Nucleus accumbens (tissue), 56 donors: ENCODE measurements at regions not wholly inside any gene's neighbourhood (a gene's known extent, or its start where the extent isn't known, plus 50 kb on each side); places are given as distances from the start of the nearest gene placed in this dataset.

Source experiments
- DNase-seq, 56 donors: peaks; one replicate each; lab custom pipeline; 2025; lab: John Stamatoyannopoulos, UW

DNA sequence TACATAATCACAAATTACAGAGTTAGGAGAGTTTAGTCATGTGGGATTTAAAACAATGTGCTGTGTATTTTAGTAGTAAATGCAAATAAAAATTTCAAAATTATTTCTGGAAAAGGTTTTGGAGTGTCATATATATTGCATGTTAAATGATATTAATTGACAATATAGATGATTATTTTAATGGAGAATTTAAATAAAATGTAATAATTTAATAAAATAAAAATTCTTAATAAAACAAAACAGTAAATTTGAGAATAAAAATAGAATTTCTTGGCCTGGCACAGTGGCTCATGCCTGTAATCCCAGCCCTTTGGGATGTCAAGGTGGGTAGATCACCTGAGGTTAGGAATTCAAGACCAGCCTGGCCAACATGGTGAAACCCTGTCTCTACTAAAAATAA is 1442.8 kb upstream of the ALCAM start:
- DNase-seq: no peak

DNA sequence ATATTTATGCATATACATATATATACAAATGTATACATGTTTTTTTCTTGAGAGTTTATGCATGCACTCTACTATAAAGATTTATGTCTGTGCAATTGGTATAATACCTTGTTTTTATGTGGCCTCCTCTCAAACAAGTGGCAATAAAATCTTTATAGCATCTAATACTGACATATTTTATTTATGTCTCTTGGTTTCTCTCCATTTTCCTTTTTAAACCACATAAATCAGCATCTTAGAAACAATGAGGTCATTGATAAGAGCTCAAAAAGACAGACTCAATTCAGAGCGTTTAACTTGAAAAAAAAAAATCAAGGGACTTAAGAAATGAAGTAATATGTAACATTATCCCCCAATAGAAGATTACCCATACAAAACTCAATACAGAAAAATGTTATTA is 1442.2 kb upstream of the ALCAM start:
- no peak for DNase-seq

- no peak for DNase-seq
Measured at GRCh38 chr3:103926936-103927335, 1439.8 kb upstream of the ALCAM start.

- DNase-seq: no peak
Measured at GRCh38 chr3:103927896-103928295, 1438.8 kb upstream of the ALCAM start.

- DNase-seq: no peak
Measured at GRCh38 chr3:103937094-103937493, 1429.6 kb upstream of the ALCAM start.

- DNase-seq: no peak
Measured at GRCh38 chr3:103947062-103947461, 1419.6 kb upstream of the ALCAM start.

DNA sequence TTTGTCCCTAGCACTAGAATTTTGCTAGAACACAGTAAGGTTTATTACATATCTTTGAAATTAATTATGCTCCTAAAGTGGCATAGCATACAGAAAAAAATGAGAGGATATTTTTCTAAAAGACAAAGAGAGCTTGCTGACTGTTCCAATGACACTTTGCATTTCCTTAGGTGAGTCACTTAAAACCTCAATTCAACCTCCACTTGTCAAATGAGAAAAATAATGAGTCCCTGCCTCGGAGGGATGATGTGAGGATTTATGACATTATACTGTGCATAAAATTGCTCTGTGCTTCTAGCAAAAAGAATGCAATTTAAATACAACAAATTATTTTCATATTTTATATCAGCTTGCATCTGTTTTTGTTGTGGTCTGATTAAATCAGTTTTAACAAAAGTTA is 1417.0 kb upstream of the ALCAM start:
- peak in 2 of 56 donors; percentile 3 to 4 for DNase-seq

GRCh38 chr3:103950676-103951075 is 1416.0 kb upstream of the ALCAM start:
- no peak for DNase-seq

DNA sequence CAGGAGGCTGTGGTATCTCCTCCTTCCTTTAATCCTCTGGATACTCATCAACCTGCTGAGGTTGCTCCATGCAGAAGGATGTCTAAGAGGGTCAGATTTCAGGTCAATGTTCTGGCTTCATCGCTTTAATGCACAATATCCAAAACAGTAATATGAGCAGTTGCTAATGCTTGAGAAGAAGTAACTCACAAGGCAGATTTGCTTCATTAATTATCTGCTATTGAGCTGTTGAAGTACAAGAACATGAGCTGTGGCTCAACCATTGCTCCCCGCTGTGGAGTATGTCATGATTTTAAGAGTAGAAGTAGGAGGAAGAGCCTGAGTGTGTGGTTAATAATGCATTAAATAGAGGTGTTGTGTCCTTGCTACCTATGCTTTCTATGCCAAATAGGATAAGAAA is 1412.9 kb upstream of the ALCAM start:
- no peak for DNase-seq

GRCh38 chr3:103960819-103961218 is 1405.9 kb upstream of the ALCAM start:
- DNase-seq: no peak

- DNase-seq: no peak
Measured at GRCh38 chr3:103963599-103963998, 1403.1 kb upstream of the ALCAM start.

- no peak for DNase-seq
Measured at GRCh38 chr3:103965764-103966163, 1400.9 kb upstream of the ALCAM start.

DNA sequence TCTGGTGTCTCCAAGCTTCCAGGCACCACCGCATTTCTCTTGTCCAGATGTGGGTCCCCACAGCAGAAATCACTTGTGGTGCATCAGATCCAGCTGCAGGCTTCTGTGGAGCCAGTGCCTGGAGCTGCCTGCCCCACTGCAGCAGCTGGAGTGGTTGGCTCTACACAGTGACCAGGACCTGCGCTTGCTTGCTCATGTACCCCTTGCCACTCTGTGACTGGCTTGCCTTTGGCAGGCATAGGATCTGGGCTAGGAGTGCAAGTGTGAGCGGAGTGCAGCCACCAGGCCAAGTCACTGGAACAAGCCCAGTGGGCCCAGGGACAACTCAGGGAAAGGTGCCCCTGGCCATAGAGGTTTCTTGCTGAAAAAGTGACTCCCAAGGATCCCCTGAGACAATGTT is 1400.0 kb upstream of the ALCAM start:
- DNase-seq: no peak

DNA sequence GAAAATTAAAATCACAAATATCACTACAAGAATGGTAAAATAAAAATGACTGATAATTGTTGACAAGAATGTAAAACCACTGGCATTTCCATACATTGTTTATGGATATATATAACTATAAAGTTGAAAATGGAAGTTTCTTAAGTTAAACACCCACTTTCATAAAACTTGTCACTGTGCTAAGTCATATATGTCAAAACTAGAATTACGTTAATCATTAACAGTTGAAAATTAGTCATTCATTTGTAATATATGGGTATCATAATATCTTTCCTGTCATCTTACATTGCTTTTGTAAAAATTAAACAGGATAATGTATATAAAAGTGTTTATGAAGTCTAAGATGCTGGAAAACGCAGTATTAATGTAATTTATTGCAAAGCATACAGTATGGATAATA is 1398.6 kb upstream of the ALCAM start:
- DNase-seq: no peak

- no peak for DNase-seq
Measured at GRCh38 chr3:103968751-103969150, 1398.0 kb upstream of the ALCAM start.

- DNase-seq: no peak
Measured at GRCh38 chr3:103976931-103977339, 1389.8 kb upstream of the ALCAM start.

DNA sequence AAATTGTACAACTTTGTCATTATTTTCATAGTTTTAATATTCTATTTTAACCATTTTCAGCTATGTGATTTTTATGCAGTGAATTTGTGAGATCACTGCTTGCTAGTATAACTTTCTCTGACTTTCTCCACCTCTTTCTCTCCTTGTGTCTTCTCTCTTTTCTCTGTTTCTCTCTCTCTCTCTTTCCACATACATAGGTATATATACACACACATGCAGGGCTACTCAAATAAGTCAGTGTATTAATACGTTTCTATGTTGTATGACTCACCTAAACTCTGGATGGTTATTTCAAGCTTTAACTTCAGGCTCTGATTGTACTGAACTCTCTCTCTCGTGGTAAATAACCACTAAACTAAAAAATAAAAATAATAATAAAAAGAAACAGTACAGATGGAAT is 1389.3 kb upstream of the ALCAM start:
- no peak for DNase-seq

DNA sequence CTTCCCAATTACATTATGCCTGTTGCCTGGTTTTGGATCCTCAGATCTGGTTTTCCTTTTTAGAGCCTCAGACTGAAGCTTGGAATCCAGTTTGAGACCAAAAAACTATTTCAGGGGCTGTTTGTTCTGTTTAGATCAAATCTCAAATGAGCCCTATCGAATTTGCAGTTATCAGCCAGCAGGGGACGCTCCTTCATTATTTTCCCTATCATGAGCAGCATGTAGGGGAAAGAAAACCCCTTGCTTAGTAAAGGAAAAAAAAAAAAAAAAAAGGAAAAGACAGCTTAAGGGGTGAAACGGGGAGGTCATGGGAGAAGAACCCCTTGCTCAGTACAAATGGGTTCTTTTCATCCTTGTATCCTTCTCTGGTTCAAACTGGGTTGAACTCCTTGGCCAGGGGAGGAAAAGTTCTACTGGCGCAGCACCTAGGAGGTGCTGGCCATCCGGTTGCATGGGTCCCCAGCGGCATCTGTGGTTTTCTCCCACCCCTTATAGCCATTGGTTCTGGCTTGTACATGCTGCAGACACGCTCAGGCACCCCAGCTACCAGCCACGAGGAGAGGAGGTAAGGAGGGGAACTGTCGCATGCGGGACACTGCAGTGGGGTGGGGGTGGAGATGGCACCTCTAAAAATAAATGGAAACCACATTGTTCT is 1375.1 kb upstream of the ALCAM start:
- no peak for DNase-seq

GRCh38 chr3:103992469-103992868 is 1374.2 kb upstream of the ALCAM start:
- no peak for DNase-seq

DNA sequence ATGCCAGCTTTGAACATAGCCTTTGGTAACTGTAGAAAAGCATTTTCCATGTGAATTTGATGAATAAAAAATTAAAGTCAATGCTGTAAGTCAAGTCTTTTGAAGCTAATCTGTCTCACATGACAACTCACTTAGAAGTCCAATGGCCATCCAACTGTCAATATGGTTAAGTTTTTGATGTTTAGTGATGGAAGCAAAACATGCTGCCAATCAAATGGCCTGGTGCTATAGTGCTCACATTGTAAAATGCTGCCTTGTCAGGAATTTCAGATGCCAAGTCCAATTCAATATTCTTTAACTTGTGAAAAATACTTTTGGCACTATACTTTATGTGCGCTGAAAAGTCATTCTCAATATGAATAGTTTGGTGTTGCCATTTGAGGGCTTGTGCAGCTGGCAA is 1361.8 kb upstream of the ALCAM start:
- no peak for DNase-seq

DNA sequence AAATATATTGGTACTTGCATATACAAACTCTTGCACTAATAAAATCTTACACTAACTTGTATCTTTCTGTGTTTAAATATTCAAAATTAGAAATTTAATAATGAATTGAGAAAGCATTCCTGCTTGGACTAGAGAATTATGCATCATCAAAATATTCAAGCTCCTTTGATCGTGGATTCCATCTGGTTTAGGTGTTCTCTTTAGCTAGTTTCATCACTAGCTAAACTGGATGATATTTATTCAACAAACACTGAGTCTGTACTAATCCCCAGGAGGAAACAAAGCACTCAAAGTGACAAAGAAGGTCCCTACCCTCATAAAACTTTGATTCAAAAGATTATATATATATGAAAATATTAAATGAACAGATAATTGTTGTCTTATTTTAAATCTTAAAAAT is 1360.9 kb upstream of the ALCAM start:
- DNase-seq: no peak

DNA sequence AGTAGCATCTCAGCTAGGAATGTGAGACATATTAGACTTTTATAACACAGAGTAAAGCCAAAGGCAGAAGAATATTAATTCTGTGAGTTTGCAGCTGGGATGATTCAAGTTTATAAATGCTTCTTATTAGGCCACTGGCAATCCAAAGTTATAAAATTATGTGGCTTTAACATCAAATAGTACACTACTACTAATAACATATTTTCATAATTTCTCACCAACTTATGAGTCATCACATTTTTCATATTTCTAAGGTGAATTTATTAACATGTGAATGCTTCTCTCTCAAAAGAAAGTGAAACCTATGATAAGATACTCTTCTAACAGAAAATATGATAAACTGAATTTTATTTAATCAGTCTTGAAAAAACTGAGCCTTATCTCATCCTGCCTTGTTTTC is 1348.2 kb upstream of the ALCAM start:
- DNase-seq: no peak

GRCh38 chr3:104031598-104031997 is 1335.1 kb upstream of the ALCAM start:
- DNase-seq: no peak
